ENCODE measurements at regions not wholly inside any gene's neighbourhood (a gene's known extent, or its start where the extent isn't known, plus 50 kb on each side); places are given as distances from the start of the nearest gene placed in this dataset.
"Not testable (repeated sequence)": the region's sequence is repeated elsewhere in the genome, so short reads cannot be mapped to it uniquely, and the experiment has no call there.

GRCh38 chr5:163885117-163885516 is 379.7 kb downstream of the MAT2B start:
- DNase-seq (ENCODE audit: low spot score), result no peak

GRCh38 chr5:163887854-163888253 is 382.4 kb downstream of the MAT2B start:
- DNase-seq (ENCODE audit: low spot score), result no peak

GRCh38 chr5:163888366-163888765 is 382.9 kb downstream of the MAT2B start:
- no peak for DNase-seq (ENCODE audit: low spot score)

GRCh38 chr5:163889369-163889768 is 383.9 kb downstream of the MAT2B start:
- DNase-seq (ENCODE audit: low spot score), result peak; percentile 64

- no peak for DNase-seq (ENCODE audit: low spot score)
These were observed 384.8 kb downstream of the MAT2B start for GRCh38 chr5:163890261-163890660.

- DNase-seq (ENCODE audit: low spot score), result no peak
These were observed 387.9 kb downstream of the MAT2B start for GRCh38 chr5:163893281-163893680.

DNA sequence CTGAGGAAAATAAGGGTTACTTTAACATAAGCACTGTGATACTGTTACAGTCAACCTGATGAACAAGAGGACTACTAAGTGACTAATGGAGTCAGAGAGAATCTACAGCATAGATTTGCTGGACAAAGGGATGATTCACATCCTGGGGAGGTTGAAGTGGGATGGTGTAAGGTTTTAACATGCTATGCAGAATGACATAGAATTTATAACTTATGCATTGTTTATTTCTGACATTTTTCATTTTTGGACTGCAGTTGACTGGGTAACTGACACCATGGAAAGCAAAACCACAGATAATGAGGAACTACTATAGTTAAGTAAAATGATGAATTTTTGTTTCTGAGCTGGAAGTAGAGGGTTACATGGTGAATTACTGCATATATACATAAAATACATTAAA is 389.2 kb downstream of the MAT2B start:
- DNase-seq (ENCODE audit: low spot score), result peak; percentile 14

DNA sequence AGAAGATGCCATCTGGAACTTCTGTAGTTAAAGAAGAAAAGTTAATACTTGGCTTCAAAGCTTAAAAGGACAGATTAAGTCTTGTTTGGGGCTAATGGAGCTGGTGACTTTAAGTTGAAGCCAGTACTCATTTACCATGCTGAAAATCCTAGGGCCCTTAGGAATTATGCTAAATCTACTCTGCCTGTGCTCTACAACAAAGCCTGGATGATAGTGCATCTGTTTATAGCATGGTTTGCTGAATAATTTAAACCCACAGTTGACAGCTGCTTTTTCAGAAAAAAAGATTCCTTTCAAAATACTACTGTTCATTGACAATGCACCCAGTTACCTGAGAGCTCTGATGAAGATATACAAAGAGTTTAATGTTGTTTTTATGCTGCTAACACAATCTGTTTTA is 393.5 kb downstream of the MAT2B start:
- no peak for DNase-seq (ENCODE audit: low spot score)

- DNase-seq (ENCODE audit: low spot score), result not testable (repeated sequence)
These were observed 402.4 kb downstream of the MAT2B start for GRCh38 chr5:163907783-163908182.

GRCh38 chr5:163908253-163908652 is 402.8 kb downstream of the MAT2B start:
- DNase-seq (ENCODE audit: low spot score), result no peak

GRCh38 chr5:163910226-163910625 is 404.8 kb downstream of the MAT2B start:
- DNase-seq (ENCODE audit: low spot score), result no peak

- DNase-seq (ENCODE audit: low spot score), result no peak
These were observed 406.6 kb downstream of the MAT2B start for GRCh38 chr5:163912046-163912445.

DNA sequence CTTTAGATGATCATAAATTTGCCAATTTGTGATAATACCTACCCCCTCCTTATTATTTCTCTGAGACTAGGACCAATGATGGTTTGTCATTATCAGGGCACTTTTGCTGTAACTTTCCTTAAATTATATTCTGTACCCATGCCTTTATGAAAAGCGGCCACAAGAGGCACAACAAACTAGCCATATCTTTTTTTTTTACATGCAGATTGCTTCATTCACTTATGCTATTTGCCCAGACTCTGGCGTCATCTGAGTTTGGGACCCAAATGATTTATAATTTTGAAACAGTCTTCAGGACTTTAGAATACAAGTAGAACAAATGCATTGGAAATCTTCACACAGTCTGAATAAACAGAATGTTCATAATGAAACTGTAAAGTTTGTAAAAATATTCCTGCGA is 408.1 kb downstream of the MAT2B start:
- DNase-seq (ENCODE audit: low spot score), result no peak

DNA sequence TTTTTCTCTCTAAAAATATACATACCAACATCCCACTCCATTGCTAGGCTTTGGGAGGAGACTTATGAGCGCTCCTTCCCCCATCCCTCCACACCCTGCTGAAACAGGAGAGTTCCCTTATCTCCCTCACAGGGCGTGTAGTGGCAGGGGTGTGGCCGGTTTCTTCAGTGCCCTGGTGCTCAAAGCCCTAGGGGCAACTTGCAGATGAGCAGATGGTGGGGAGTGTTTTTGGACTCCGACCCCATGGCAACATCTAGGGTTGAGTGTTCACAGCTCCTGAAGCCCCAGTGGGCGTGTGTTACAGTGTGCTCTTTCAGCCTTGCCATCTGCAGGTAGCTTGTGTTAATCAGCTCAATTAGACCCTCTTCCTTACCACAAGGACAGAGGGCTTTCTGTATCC is 409.5 kb downstream of the MAT2B start:
- no peak for DNase-seq (ENCODE audit: low spot score)

- peak; percentile 7 for DNase-seq (ENCODE audit: low spot score)
These were observed 410.1 kb downstream of the MAT2B start for GRCh38 chr5:163915481-163915961.

DNA sequence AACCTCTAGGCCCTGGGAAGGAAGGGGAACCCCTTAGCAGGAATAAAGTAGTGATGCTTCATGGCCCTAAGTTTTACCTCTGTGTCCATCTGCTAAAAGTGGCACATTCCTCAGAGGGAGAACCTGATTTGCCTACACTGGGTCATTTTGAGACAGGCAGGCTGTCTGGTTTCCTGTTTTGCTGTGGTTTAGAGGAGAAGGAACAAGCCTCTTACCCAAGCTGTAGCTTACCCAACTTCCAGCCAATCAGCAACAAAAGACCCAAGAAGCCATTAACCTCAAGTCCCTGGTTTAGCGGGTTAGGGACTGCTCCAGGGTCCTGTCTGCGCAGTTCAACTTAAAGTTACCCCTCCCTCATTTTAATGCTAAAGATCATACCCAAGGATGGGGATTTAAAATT is 411.0 kb downstream of the MAT2B start:
- no peak for DNase-seq (ENCODE audit: low spot score)

GRCh38 chr5:163916861-163917260 is 411.4 kb downstream of the MAT2B start:
- DNase-seq (ENCODE audit: low spot score), result no peak

GRCh38 chr5:163917747-163918146 is 412.3 kb downstream of the MAT2B start:
- no peak for DNase-seq (ENCODE audit: low spot score)

- DNase-seq (ENCODE audit: low spot score), result not testable (repeated sequence)
These were observed 429.6 kb downstream of the MAT2B start for GRCh38 chr5:163934990-163935389.

GRCh38 chr5:163938595-163938994 is 433.2 kb downstream of the MAT2B start:
- DNase-seq (ENCODE audit: low spot score), result no peak

GRCh38 chr5:163941079-163941478 is 435.7 kb downstream of the MAT2B start:
- DNase-seq (ENCODE audit: low spot score), result no peak

- DNase-seq (ENCODE audit: low spot score), result no peak
These were observed 438.1 kb downstream of the MAT2B start for GRCh38 chr5:163943546-163943945.

- DNase-seq (ENCODE audit: low spot score), result no peak
These were observed 439.3 kb downstream of the MAT2B start for GRCh38 chr5:163944738-163945137.

- DNase-seq (ENCODE audit: low spot score), result no peak
These were observed 442.6 kb downstream of the MAT2B start for GRCh38 chr5:163947848-163948666.

All from GM03348 (cell line).